Stomach (tissue), 4 donors: ENCODE measurements at regions not wholly inside any gene's neighbourhood (a gene's known extent, or its start where the extent isn't known, plus 50 kb on each side); places are given as distances from the start of the nearest gene placed in this dataset.

Experiments used
- POLR2AphosphoS5 ChIP-seq, 3 donors: sonication (generic); formaldehyde crosslinking; IDR thresholded peaks; one replicate each; pipeline ENCODE4 v1.6.1; 2016; ENCODE audit warnings: antibody characterized with exemption in 3 of 3
- TF ChIP-seq, protein P1 (sequence below), 7 experiments: fragments of 450-650 bp in 4 of 7; fragments of 200-600 bp in 3 of 7; sonication (generic) in 3 of 7; IDR thresholded peaks; one replicate each; pipeline ENCODE4 v1.5.1; 2016 to 2019; ENCODE audit warnings: antibody characterized with exemption in 7 of 7, control low read depth in 2 of 7, mild to moderate bottlenecking in 1 of 7

DNA sequence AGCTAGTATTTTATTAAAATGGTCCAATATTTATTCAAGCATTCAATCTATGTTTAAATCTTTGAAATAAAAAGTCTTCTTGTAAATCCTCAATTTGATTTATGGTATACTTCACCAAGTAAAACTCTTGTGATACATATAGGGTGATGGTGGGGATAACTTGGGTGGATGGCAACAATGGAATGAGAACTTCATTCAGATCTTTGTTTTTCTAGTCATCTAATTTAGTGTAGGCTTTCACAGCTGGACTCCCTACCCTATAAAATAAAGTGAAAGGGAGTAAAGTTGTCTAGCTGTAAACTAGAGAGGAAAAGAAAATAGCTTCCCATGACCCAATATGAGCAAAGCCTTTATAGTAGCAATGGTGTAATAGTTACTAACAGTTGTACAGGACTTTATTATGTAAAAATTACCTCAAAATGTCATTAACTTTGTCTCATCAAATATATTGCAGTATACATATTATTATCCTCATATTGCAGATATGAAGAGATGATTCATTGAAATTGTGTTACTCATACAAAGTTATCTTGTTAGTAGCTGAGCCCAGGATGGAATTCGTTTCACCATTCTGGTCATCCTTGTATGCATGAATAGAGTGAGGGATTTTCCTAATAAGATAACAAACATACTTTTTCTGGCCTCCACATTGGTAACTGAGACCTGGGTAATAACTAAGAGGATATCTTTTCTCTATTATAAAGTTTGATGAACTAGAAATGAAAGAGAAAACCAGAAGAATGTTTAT, 1377.7 kb upstream of the ADGRL4 start:
- TF ChIP-seq, protein P1, sequence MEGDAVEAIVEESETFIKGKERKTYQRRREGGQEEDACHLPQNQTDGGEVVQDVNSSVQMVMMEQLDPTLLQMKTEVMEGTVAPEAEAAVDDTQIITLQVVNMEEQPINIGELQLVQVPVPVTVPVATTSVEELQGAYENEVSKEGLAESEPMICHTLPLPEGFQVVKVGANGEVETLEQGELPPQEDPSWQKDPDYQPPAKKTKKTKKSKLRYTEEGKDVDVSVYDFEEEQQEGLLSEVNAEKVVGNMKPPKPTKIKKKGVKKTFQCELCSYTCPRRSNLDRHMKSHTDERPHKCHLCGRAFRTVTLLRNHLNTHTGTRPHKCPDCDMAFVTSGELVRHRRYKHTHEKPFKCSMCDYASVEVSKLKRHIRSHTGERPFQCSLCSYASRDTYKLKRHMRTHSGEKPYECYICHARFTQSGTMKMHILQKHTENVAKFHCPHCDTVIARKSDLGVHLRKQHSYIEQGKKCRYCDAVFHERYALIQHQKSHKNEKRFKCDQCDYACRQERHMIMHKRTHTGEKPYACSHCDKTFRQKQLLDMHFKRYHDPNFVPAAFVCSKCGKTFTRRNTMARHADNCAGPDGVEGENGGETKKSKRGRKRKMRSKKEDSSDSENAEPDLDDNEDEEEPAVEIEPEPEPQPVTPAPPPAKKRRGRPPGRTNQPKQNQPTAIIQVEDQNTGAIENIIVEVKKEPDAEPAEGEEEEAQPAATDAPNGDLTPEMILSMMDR (IDR thresholded peaks at IDR 0.05), result no peak
- no peak for TF ChIP-seq POLR2AphosphoS5 (IDR thresholded peaks at IDR 0.05)
